ENCODE measurements at regions not wholly inside any gene's neighbourhood (a gene's known extent, or its start where the extent isn't known, plus 50 kb on each side); places are given as distances from the start of the nearest gene placed in this dataset.

GRCh38 chr21:35478161-35479064, 429.3 kb upstream of the RUNX1 start:
- no peak for TF ChIP-seq CTCF (IDR thresholded peaks at IDR 0.05; ENCODE audit: extremely low read depth, missing control alignments)
- DNase-seq (ENCODE audit: low spot score) = no peak

DNA sequence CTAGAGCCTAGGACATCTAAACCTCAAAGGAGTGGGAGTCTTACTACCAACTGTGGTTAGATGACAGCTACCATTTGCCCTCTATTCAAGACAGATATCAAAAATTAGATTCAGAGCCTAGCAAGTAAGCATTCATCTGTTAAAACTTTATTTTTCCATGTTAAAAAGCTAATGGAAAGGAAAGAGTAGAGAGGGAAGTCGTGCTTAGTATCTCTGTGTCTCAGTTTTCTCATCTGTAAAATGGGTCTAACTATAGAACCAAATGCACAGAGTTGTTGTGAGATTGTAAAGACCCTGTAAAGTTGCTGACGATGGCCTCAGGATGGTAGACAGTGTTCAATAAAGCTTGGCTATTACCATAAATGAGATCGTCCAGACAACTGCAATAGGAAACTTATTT, 428.5 kb upstream of the RUNX1 start:
- TF ChIP-seq CTCF (IDR thresholded peaks at IDR 0.05; ENCODE audit: extremely low read depth, missing control alignments) = no peak
- DNase-seq (ENCODE audit: low spot score) = no peak

- TF ChIP-seq CTCF (IDR thresholded peaks at IDR 0.05; ENCODE audit: extremely low read depth, missing control alignments) = no peak
- no peak for DNase-seq (ENCODE audit: low spot score)
Measured at GRCh38 chr21:35476621-35477395, 427.7 kb upstream of the RUNX1 start.

DNA sequence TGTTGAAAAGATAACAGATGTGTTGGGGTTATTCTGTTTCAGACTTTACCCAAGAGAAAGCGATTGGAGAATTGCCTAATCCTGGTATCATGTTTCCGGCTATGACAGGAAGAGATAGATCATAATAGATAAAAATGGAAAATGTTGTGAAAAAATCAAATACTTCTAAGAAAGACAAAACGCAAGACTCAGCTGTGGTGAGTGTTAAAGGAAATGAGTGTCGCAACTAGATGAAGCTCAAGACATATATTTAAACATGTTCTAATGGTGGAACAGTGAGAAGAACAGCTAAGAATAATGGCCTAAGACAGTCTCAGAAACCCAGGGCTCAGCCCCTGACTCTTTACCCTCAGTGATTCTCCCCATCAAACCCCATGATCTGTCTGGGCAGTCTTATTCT, 426.7 kb upstream of the RUNX1 start:
- TF ChIP-seq CTCF (IDR thresholded peaks at IDR 0.05; ENCODE audit: extremely low read depth, missing control alignments) = no peak
- DNase-seq (ENCODE audit: low spot score) = no peak

DNA sequence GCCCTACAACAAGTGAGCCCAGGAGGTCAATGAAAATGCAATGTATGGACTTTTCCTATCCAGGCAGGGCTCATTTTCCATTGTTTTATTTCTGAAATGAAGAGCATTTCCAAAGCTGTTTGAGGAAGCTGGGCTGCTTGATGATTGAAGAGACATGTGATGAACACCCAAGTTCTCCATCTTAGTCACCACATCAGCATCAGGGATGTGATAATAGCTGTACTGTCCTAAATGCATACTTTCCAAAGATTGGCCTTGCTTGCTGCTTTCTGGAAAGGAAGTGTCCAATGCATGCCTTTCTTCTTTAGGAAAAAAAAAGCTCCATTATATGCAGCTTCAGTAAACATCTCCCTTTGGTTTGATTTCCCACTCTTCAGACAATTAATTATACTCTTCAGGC, 425.9 kb upstream of the RUNX1 start:
- no peak for DNase-seq (ENCODE audit: low spot score)
- TF ChIP-seq CTCF (IDR thresholded peaks at IDR 0.05; ENCODE audit: extremely low read depth, missing control alignments) = no peak

DNA sequence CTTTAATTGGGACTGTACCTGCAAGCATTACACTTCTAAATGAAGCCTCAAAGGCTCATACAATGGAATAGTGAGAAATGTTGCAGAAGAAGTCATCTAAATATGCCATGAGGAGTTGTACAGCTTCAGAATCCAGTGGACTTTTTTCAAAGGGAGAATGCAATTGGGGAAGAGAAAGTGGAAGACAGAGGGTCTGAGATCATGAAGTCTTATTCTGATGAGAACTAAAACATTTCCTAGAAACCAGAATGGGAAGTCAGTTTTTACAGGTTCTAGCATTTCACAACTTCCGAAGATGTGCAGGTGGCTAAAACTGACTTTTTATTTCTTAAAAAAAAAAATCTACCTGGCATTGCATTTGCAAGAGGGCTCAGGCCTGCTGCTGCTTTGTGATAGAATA, 424.4 kb upstream of the RUNX1 start:
- TF ChIP-seq CTCF (IDR thresholded peaks at IDR 0.05; ENCODE audit: extremely low read depth, missing control alignments) = no peak
- DNase-seq (ENCODE audit: low spot score) = no peak

GRCh38 chr21:35470522-35470921, 421.4 kb upstream of the RUNX1 start:
- TF ChIP-seq CTCF (IDR thresholded peaks at IDR 0.05; ENCODE audit: extremely low read depth, missing control alignments) = no peak
- DNase-seq (ENCODE audit: low spot score) = no peak
